Activated naive CD4-positive, alpha-beta T cell treated with anti-CD3 and anti-CD28 coated beads, Interleukin-2, amount 50 U/mL, for 24 hours (primary cell): ENCODE measurements at regions not wholly inside any gene's neighbourhood (a gene's known extent, or its start where the extent isn't known, plus 50 kb on each side); places are given as distances from the start of the nearest gene placed in this dataset.

ENCODE experiments used
- H3K27ac Mint-ChIP-seq: one replicate; pipeline ENCODE4 v1.8.0; 2021; ENCODE audit warnings: mild to moderate bottlenecking, mixed read lengths
- H3K27me3 Mint-ChIP-seq: one replicate; pipeline ENCODE4 v1.8.0; 2021; ENCODE audit warnings: mixed read lengths
- H3K36me3 Mint-ChIP-seq: one replicate; pipeline ENCODE4 v1.8.0; 2021; ENCODE audit warnings: mixed read lengths
- H3K4me1 Mint-ChIP-seq: one replicate; pipeline ENCODE4 v1.8.0; 2021; ENCODE audit warnings: mixed read lengths
- H3K4me3 Mint-ChIP-seq: one replicate; pipeline ENCODE4 v1.8.0; 2021; ENCODE audit warnings: mild to moderate bottlenecking, mixed read lengths
- H3K9me3 Mint-ChIP-seq: one replicate; pipeline ENCODE4 v1.8.0; 2021; ENCODE audit warnings: mixed read lengths

DNA sequence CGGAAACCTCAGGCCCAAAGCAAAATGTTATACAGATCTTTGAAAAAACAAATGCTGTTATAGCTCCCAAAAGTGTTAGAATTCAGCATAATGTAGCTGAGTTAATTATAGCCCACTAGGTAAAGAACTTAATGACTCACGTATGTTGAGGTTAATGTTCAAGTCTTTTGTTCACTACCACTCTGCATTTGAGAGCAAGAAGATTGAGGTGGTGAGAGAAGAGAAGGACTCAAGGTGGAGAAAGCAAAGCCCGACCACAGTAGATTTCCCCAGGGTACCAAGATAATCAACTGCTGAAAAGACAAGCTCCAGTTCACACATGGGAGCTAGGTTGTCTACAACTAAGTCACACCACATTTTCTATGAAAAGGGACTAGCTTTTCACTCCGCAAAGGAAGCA is 480.2 kb downstream of the DTHD1 start:
- Mint-ChIP-seq H3K9me3 (no peaks in the 10 kb centered on the region), H3K4me3 (no peak overlapping the region), H3K27me3 (no peaks in the 10 kb centered on the region), H3K36me3 (no peaks in the 10 kb centered on the region), H3K27ac (no peak overlapping the region), H3K4me1 (no peaks in the 10 kb centered on the region)

DNA sequence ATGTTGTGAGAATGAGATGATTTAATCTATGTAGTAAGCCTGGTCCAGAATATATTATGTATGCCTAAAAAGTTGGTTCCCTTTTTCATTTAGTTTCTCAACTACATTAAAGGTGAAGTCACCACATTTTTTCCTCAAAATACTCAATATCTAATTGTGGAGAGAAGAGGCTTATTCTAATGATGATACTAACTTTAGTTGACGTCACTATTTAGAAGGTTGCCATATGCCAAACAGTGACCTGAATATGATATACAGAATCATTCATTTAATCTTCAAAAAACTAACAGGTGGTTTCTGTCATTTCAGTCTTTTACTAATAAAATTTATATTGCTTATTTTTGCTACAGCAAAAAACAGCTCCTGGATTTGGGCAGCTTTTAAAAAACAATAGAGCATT is 480.7 kb upstream of the NWD2 start:
- no peak overlapping the region for H3K4me3 Mint-ChIP-seq
- no peaks in the 10 kb centered on the region for H3K4me1 Mint-ChIP-seq
- no peaks in the 10 kb centered on the region for H3K27me3 Mint-ChIP-seq
- no peaks in the 10 kb centered on the region for H3K36me3 Mint-ChIP-seq
- no peaks in the 10 kb centered on the region for H3K9me3 Mint-ChIP-seq
- no peak overlapping the region for H3K27ac Mint-ChIP-seq

DNA sequence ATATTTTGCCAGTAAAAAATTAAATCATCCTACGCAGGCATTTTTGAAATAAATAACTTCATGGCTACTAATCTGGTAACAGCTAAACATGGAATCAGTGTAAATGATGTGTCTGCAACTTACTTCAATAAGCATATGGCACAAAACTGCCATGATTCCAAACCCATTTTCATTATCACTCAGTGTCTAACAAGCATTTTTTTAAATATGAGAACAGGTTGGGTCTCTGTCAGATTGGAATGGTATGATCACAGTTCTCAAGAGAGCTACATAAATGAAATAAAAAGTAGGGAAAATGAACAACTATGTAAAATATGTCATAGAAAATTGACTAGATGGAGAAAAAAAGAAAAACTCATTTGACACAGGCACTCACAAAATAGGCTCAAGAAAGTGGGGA is 476.9 kb upstream of the NWD2 start:
- Mint-ChIP-seq H3K4me3 (no peak overlapping the region), H3K27ac (no peak overlapping the region), H3K27me3 (no peaks in the 10 kb centered on the region), H3K9me3 (no peaks in the 10 kb centered on the region), H3K36me3 (no peaks in the 10 kb centered on the region), H3K4me1 (no peaks in the 10 kb centered on the region)

DNA sequence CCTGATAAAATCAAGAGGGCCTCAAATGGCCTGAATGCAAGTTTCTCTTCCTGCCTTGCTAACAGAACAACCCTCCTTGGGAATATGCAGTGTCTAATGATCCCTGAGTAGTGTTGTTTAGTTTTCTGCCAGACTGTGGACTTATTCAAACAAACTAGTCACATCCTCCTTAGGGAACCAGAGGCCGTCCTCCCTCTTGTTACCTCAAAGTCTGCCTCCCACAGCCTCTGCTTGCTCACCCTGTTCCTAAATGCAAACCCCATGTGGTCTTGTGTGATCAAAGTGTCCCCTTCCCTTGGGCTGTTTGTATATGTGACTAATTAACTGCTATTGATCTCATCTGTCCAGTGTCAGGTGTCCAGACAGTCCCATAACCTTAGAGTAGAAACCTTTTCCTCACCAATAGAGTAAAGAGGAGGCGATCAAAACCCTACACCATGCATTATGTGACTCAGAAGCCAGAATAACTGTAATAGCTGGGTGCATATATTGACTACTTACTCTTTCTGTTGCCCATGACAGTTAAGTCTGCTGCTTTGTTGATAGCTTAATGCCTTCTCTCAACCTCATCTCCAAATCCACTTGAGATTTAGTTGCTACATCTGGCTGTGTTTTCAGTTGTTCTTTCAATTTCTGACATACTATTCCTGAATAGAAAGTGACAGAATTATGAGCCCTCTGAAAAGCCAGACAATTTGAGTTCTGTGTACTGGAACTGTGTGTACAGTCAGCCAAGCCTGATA is 473.0 kb upstream of the NWD2 start:
- H3K9me3 Mint-ChIP-seq, result no peaks in the 10 kb centered on the region
- no peak overlapping the region for H3K4me3 Mint-ChIP-seq
- H3K27me3 Mint-ChIP-seq, result no peaks in the 10 kb centered on the region
- H3K4me1 Mint-ChIP-seq, result no peaks in the 10 kb centered on the region
- H3K36me3 Mint-ChIP-seq, result no peaks in the 10 kb centered on the region
- H3K27ac Mint-ChIP-seq, result no peak overlapping the region

GRCh38 chr4:36772154-36772516 is 472.4 kb upstream of the NWD2 start:
- Mint-ChIP-seq H3K4me1 (no peaks in the 10 kb centered on the region), H3K27me3 (peaks cover 1% of the 10 kb centered on the region), H3K27ac (no peak overlapping the region), H3K4me3 (no peak overlapping the region), H3K36me3 (no peaks in the 10 kb centered on the region), H3K9me3 (no peaks in the 10 kb centered on the region)

DNA sequence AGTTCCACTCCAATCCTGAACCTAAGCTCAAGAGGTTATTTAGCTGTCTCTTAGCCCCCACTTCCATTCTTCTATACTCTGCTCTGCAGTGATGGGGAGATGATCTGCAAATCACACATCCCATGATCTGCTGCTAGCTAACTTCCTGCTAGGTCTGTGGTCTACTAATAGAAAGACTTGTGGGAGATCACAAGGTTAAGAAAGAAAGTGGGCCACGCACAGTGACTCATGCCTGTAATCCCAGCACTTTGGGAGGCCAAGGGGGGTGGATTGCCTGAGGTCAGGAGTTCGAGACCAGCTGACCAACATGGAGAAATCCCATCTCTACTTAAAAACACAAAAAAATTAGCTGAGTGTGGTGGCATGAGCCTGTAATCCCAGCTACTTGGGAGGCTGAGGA is 471.1 kb upstream of the NWD2 start:
- Mint-ChIP-seq H3K36me3 (no peaks in the 10 kb centered on the region), H3K4me3 (no peak overlapping the region), H3K27me3 (peaks cover 1% of the 10 kb centered on the region), H3K9me3 (no peaks in the 10 kb centered on the region), H3K27ac (no peak overlapping the region), H3K4me1 (no peaks in the 10 kb centered on the region)

GRCh38 chr4:36775544-36775943 is 469.0 kb upstream of the NWD2 start:
- Mint-ChIP-seq H3K27me3 (peaks cover 1% of the 10 kb centered on the region), H3K36me3 (no peaks in the 10 kb centered on the region), H3K9me3 (no peaks in the 10 kb centered on the region), H3K4me1 (no peaks in the 10 kb centered on the region), H3K4me3 (no peak overlapping the region), H3K27ac (no peak overlapping the region)

DNA sequence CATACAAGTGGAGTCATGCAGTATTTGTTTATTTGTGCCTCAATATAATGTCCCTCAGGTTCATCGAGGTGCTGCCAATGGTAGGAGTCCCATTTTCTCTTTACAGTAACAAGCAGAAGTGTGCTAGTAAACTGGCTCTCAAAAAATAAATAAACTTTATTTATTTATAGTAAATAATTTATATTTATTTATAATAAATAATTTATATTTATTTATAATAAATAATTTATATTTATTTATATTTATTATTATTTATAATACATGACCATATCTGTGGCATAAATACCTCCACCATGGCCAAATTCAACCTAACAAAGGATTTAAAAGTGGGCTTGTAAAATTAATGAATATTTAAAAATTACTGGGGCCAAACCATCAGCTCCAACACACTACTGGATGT is 464.9 kb upstream of the NWD2 start:
- H3K4me3 Mint-ChIP-seq, result no peak overlapping the region
- no peaks in the 10 kb centered on the region for H3K36me3 Mint-ChIP-seq
- peaks cover 1% of the 10 kb centered on the region for H3K27me3 Mint-ChIP-seq
- H3K27ac Mint-ChIP-seq, result no peak overlapping the region
- no peaks in the 10 kb centered on the region for H3K9me3 Mint-ChIP-seq
- no peaks in the 10 kb centered on the region for H3K4me1 Mint-ChIP-seq

DNA sequence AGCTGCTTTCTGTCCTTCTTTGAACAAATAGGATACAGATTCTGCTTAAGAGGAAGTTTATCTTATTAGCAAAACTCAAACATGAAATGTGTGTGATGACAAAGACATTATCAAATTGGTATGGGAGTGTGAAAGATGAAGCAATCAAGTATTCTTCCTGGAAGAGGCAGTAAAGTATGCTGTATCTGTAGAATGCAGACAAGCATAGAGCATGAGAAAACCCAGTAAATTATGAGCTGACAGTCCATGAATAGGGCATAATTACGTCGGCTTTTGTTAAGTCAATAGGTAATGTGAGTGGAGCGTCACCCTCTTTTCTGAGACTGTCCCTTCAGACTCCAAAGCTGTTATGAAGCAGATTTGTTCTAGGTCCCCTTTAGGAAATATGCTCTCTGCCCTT is 458.6 kb upstream of the NWD2 start:
- no peaks in the 10 kb centered on the region for H3K4me1 Mint-ChIP-seq
- H3K27ac Mint-ChIP-seq, result no peak overlapping the region
- H3K36me3 Mint-ChIP-seq, result no peaks in the 10 kb centered on the region
- H3K4me3 Mint-ChIP-seq, result no peak overlapping the region
- H3K27me3 Mint-ChIP-seq, result no peaks in the 10 kb centered on the region
- no peaks in the 10 kb centered on the region for H3K9me3 Mint-ChIP-seq

GRCh38 chr4:36786519-36786918 is 458.0 kb upstream of the NWD2 start:
- Mint-ChIP-seq H3K36me3 (no peaks in the 10 kb centered on the region), H3K27ac (no peak overlapping the region), H3K4me3 (no peak overlapping the region), H3K27me3 (no peaks in the 10 kb centered on the region), H3K9me3 (no peaks in the 10 kb centered on the region), H3K4me1 (no peaks in the 10 kb centered on the region)

DNA sequence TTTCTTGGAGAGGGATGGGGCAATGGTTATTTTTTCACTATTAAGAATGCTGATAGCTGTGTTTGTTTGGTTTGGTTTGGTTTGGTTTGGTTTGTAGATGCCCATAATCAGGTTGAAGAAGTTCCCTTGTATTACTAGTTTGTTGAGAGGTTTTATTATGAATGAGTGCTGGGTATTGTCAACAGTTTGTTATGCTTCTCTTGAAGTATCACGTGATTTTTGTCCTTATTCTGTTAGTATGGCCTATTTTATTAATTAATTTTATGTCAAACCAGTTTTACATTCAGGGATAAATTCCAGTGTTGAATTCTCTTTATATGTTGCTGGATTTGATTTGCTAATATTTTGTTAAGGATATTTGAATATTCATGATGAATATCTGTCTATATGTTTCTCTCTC is 449.8 kb upstream of the NWD2 start:
- H3K4me3 Mint-ChIP-seq, result no peak overlapping the region
- peaks cover 1% of the 10 kb centered on the region for H3K36me3 Mint-ChIP-seq
- no peaks in the 10 kb centered on the region for H3K4me1 Mint-ChIP-seq
- H3K9me3 Mint-ChIP-seq, result no peaks in the 10 kb centered on the region
- H3K27me3 Mint-ChIP-seq, result peaks cover 2% of the 10 kb centered on the region
- H3K27ac Mint-ChIP-seq, result no peak overlapping the region

DNA sequence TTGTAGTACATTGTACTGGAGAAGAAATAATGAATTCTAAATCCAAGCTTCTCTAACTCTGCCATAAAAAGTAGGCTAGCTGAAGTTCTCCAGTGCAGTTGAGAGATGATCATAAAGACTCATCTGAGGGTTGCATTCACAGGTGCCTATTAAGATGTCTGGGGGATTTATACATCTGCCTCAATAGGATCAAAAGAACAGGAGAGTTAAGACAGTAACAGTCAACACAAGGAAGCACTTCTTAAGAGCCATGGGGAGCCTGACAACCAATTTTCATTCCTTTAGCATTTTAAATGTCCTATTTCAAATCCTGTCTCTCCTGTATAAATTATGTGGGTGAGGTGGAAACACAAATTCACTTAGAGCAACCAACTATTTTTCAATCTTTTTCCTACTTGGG is 432.4 kb upstream of the NWD2 start:
- Mint-ChIP-seq H3K27me3 (peaks cover 2% of the 10 kb centered on the region), H3K36me3 (no peaks in the 10 kb centered on the region), H3K9me3 (no peaks in the 10 kb centered on the region), H3K27ac (no peak overlapping the region), H3K4me3 (no peak overlapping the region), H3K4me1 (no peaks in the 10 kb centered on the region)

DNA sequence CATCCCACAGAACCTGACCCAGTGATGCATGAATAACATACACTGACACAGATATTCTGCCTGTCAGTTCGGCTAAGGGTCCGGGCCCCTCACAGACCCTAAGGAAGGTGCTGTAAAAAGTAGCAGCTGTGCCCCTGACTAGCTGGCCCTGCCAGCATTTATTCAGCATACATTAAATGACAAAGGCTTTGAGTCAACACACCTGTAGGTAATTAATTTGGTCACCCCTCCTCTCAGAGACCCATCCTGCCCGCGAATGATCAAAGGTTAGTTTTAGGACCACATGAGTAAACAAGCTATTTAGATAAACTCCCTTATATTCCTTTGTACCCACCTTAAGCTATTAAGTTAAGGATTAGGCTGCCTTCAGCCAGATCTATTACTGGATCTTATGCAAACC is 429.0 kb upstream of the NWD2 start:
- H3K9me3 Mint-ChIP-seq, result no peaks in the 10 kb centered on the region
- no peak overlapping the region for H3K27ac Mint-ChIP-seq
- H3K27me3 Mint-ChIP-seq, result peaks cover 2% of the 10 kb centered on the region
- no peak overlapping the region for H3K4me3 Mint-ChIP-seq
- H3K36me3 Mint-ChIP-seq, result no peaks in the 10 kb centered on the region
- H3K4me1 Mint-ChIP-seq, result no peaks in the 10 kb centered on the region

DNA sequence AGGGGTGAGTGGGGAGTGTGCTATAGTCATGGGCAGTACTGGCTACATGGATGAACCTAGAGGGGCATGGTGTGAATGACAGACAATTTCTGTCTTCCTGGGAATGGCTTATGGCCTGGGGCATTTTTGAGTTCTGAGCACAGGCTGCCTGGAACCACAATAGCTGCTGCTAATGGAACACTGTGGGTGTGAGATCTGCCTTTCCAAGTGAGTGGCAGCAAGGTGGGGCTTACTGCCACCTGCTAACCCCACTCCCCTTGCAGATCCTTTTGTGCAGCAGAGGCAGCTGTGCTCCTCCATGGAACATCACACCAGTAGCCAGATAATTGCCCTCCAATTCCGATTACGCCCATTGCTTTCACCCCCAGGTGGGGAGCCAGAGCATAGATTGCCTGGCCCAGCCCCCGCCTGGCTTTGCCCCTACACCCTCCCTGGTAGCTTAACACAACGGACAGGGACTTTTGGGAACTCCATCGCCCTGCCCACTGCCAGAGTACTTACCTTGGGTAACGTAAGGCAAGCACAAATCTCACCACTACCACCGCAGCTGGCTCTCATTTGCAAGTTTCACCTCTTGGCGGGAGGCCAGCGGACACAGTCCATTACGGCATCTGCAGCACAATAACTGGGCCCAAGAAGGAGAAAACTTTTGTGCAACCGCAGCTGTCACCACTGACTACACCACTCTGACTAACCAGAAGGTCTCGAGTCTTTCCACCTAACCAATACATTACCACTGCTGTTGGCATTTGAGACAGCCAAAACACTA is 421.2 kb upstream of the NWD2 start:
- Mint-ChIP-seq H3K27ac (no peak overlapping the region), H3K9me3 (no peaks in the 10 kb centered on the region), H3K4me3 (no peak overlapping the region), H3K27me3 (peaks cover 2% of the 10 kb centered on the region), H3K4me1 (no peaks in the 10 kb centered on the region), H3K36me3 (no peaks in the 10 kb centered on the region)

DNA sequence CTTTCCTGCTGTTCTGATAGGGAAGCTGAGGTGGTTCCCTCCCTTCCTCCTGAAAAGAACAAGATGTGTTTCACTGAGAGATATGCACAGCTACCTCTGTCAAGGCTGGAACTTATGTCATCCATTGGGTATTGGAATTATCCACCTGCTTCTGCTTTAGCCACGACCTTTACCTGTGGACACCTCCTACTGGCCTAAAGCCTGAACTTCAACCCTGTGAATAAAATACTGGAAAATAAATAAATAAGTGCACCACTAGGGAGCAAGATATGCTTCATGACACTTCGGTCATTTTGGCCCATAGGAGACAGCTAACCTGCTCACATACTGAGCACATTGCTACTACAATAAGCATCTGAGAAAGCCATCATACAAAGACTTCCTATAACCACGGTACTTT is 419.9 kb upstream of the NWD2 start:
- no peaks in the 10 kb centered on the region for H3K36me3 Mint-ChIP-seq
- H3K4me3 Mint-ChIP-seq, result no peak overlapping the region
- H3K27me3 Mint-ChIP-seq, result peaks cover 2% of the 10 kb centered on the region
- H3K27ac Mint-ChIP-seq, result no peak overlapping the region
- H3K4me1 Mint-ChIP-seq, result no peaks in the 10 kb centered on the region
- no peaks in the 10 kb centered on the region for H3K9me3 Mint-ChIP-seq

DNA sequence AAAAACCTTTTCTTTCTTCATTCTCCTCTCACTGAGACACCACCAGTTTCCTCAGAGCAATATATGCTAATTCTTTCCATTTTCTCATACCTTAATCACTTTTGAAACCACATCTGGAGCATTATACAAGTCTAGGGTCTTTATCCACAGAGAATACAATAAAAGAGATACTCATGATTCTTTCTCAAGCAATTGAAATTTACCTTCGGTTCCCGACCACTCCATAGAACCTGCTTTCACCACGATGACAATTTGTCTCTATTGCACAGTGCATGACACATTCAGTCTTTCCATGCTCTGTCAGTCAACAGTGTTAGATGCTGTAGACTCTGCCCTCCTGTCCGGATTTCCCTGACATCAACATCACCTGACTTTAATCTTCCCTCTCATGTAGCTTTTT is 409.3 kb upstream of the NWD2 start:
- H3K36me3 Mint-ChIP-seq, result no peaks in the 10 kb centered on the region
- no peaks in the 10 kb centered on the region for H3K9me3 Mint-ChIP-seq
- no peaks in the 10 kb centered on the region for H3K4me1 Mint-ChIP-seq
- no peak overlapping the region for H3K27ac Mint-ChIP-seq
- no peak overlapping the region for H3K4me3 Mint-ChIP-seq
- H3K27me3 Mint-ChIP-seq, result no peaks in the 10 kb centered on the region
